Sigmoid colon (tissue), 6 donors: ENCODE measurements at regions not wholly inside any gene's neighbourhood (a gene's known extent, or its start where the extent isn't known, plus 50 kb on each side); places are given as distances from the start of the nearest gene placed in this dataset.

Source experiments
- DNase-seq: peaks from one replicate; pipeline ENCODE4 v3.0.0-alpha.2; 2019
- H3K27ac ChIP-seq, 4 donors: fragments of 200-600 bp; sonication (generic); one replicate each; pipeline ENCODE4 v1.5.1; 2016 to 2019; ENCODE audit warnings: mild to moderate bottlenecking in 1 of 4
- H3K27me3 ChIP-seq, 3 donors: fragments of 200-600 bp; sonication (generic); one replicate each; pipeline ENCODE4 v1.5.1; 2019; ENCODE audit warnings: mild to moderate bottlenecking in 1 of 3
- H3K36me3 ChIP-seq, 4 donors: fragments of 200-600 bp; sonication (generic); one replicate each; pipeline ENCODE4 v1.5.1; 2016 to 2019
- H3K4me1 ChIP-seq, 4 donors: fragments of 200-600 bp; sonication (generic); one replicate each; pipeline ENCODE4 v1.5.1; 2017 to 2019
- H3K4me3 ChIP-seq, 4 donors: fragments of 200-600 bp; sonication (generic); one replicate each; pipeline ENCODE4 v1.5.1; 2017 to 2019; ENCODE audit warnings: mild to moderate bottlenecking in 2 of 4, moderate library complexity in 1 of 4
- H3K9me3 ChIP-seq, 4 donors: fragments of 200-600 bp in 3 of 4; sonication (generic) in 3 of 4; one replicate each; pipeline versions ENCODE4 v1.5.1 to v1.6.1; 2013 to 2019
- EP300 ChIP-seq, 4 donors: sonication (generic); formaldehyde crosslinking; IDR thresholded peaks; one replicate each; pipeline ENCODE4 v1.6.1; 2017; ENCODE audit warnings: antibody characterized with exemption in 4 of 4
- POLR2A ChIP-seq, 2 donors: fragments of 450-650 bp; IDR thresholded peaks; one replicate each; pipeline ENCODE4 v1.6.1; 2016; ENCODE audit warnings: antibody characterized with exemption in 2 of 2, mild to moderate bottlenecking in 2 of 2, moderate library complexity in 2 of 2
- POLR2AphosphoS5 ChIP-seq, 4 donors: sonication (generic); formaldehyde crosslinking; IDR thresholded peaks; one replicate each; pipeline ENCODE4 v1.6.1; 2017; ENCODE audit warnings: antibody characterized with exemption in 4 of 4
- WGBS, 2 donors: extraction: QIAGEN DNeasy Blood & Tissue Kit; methylation state at CpG; one replicate each; pipeline ENCODE4 v1.1.7; 2013; 5-methylcytosine and 5-hydroxymethylcytosine counted together
- intact Hi-C: fragments of 100-400 bp; cut with DNase I; formaldehyde crosslinking; loops from one replicate; pipeline ENCODE4 v1.15.1; 2023
- TF ChIP-seq, protein P1 (sequence below), 4 experiments: fragments of 450-650 bp in 3 of 4; fragments of 200-600 bp in 1 of 4; IDR thresholded peaks; one replicate each; pipeline ENCODE4 v1.5.1; 2016 to 2019; ENCODE audit warnings: antibody characterized with exemption in 4 of 4, mild to moderate bottlenecking in 3 of 4, moderate library complexity in 2 of 4
- donor health status: healthy with polysubstance abuse.
- donor health status: healthy.

DNA sequence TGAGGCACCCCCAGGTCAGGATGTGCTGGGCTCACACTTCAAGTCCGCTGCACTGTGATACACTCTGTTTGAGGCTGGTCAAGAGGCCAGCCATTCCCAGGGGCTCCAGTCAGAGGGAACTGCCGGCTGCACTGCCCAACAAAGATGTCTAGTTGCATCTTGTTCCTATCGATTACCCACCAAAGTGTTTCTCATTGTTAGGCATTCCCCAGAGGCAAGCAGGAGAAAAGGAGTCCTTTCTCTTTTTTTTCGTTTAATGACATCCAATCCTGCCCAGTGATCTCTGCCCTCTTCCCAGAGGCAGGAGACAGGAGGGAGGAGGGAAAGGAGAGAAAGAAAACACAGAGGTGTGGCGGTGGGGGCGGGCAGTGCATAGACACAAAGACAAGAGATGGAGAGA lies 150.4 kb downstream of the OMA1 start:
- WGBS, 2 donors: 35 to 69% methylated on average over 6 of the region's 6 CpGs
- intact Hi-C loops: no loop called here
- Histone ChIP-seq H3K4me3 (no peak overlapping the region), H3K36me3 (no peaks in the 10 kb centered on the region), H3K27me3 (no peaks in the 10 kb centered on the region), H3K4me1 (peaks cover 0 to 17% (median 2%) of the 10 kb centered on the region in 4 donors), H3K27ac (no peak overlapping the region), H3K9me3 (no peaks in the 10 kb centered on the region)
- DNase-seq: no peak
- TF ChIP-seq POLR2AphosphoS5 (IDR thresholded peaks at IDR 0.05) (no peak), POLR2A (IDR thresholded peaks at IDR 0.05) (no peak), EP300 (IDR thresholded peaks at IDR 0.05) (no peak)
- TF ChIP-seq, protein P1, sequence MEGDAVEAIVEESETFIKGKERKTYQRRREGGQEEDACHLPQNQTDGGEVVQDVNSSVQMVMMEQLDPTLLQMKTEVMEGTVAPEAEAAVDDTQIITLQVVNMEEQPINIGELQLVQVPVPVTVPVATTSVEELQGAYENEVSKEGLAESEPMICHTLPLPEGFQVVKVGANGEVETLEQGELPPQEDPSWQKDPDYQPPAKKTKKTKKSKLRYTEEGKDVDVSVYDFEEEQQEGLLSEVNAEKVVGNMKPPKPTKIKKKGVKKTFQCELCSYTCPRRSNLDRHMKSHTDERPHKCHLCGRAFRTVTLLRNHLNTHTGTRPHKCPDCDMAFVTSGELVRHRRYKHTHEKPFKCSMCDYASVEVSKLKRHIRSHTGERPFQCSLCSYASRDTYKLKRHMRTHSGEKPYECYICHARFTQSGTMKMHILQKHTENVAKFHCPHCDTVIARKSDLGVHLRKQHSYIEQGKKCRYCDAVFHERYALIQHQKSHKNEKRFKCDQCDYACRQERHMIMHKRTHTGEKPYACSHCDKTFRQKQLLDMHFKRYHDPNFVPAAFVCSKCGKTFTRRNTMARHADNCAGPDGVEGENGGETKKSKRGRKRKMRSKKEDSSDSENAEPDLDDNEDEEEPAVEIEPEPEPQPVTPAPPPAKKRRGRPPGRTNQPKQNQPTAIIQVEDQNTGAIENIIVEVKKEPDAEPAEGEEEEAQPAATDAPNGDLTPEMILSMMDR (IDR thresholded peaks at IDR 0.05): no peak

DNA sequence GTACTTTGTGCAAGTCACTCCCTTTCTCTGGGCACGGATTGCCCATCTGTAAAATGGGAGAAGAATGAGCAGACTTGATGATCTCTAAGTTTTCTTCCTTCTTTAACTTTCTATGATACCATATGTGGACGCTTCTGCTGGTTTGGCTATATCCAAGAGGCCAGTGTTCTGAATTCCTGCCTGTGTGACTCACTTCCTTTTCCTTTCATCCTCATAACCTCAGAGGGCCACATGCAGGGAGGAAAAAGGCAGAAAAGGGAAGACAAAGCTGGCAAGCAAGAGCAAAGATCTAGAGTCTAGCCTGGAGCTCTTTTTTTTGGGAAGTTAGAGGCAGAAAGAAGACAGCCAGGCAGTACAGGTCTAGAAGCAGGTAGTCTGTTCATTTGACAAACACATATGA lies 151.2 kb downstream of the OMA1 start:
- TF ChIP-seq, protein P1 (IDR thresholded peaks at IDR 0.05): no peak
- no peak for TF ChIP-seq POLR2A (IDR thresholded peaks at IDR 0.05)
- intact Hi-C loops: no loop called here

DNA sequence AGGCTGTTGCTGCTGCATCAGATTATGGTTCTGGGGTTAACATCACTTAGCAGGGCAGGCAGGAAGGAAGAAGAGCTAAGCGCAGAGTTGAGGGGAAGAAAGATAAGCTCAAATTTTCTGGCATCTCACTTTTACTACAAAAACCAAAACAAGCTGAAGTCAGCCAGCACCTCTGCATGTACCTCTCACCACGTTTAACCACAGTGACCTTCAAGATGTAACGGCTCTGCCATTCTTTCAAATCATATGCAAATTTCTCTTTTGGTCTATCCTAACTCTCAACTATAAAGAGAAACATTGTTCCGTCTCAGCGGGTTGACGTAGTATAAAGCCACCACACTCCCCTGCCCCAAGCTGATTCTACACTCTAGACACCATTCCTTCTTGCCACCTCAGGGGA lies 154.4 kb downstream of the OMA1 start:
- Histone ChIP-seq H3K9me3 (no peaks in the 10 kb centered on the region), H3K27ac (no peak overlapping the region), H3K4me1 (peaks cover 0 to 15% (median 3%) of the 10 kb centered on the region in 4 donors), H3K27me3 (no peaks in the 10 kb centered on the region), H3K36me3 (no peaks in the 10 kb centered on the region), H3K4me3 (no peak overlapping the region)
- no peak for TF ChIP-seq POLR2A (IDR thresholded peaks at IDR 0.05)
- TF ChIP-seq, protein P1 (IDR thresholded peaks at IDR 0.05): no peak
- no peak for TF ChIP-seq EP300 (IDR thresholded peaks at IDR 0.05)
- no peak for TF ChIP-seq POLR2AphosphoS5 (IDR thresholded peaks at IDR 0.05)
- DNase-seq: no peak
- intact Hi-C loops: no loop called here
- WGBS, 2 donors: 62 to 71% methylated on average over 6 of the region's 6 CpGs

More for the DNA sequence above, 151.2 kb downstream of the OMA1 start:
- no peak for DNase-seq
- Histone ChIP-seq H3K4me1 (peaks cover 0 to 22% (median 3%) of the 10 kb centered on the region in 4 donors), H3K9me3 (no peaks in the 10 kb centered on the region), H3K27ac (no peak overlapping the region), H3K27me3 (no peaks in the 10 kb centered on the region), H3K36me3 (no peaks in the 10 kb centered on the region), H3K4me3 (no peak overlapping the region)
- WGBS, 2 donors: 53 to 69% methylated on average over 2 of the region's 2 CpGs

DNA sequence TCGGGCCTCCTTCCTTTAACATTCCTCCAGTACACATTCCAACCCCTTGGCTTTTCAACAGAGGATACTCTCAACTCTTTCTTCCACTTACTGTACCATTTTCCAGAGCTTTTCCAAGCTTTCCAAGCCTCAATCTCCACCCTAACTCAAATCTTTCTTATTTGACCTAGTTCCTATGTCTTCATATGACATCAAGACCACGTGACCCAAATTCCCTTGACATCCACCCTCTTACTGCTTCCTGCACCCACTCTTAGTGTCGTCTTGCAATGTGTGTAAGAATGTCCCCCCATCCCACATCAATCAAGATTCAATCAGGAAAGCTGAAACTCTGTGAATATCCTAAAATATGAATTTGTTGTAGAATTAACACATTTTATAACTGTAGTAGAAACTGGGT lies 155.0 kb downstream of the OMA1 start:
- no peaks in the 10 kb centered on the region for H3K27me3 ChIP-seq
- 73 to 77% methylated on average over 3 of the region's 3 CpGs for whole genome bisulfite sequencing, 2 donors
- TF ChIP-seq EP300 (IDR thresholded peaks at IDR 0.05) (no peak), POLR2A (IDR thresholded peaks at IDR 0.05) (no peak), POLR2AphosphoS5 (IDR thresholded peaks at IDR 0.05) (no peak)
- TF ChIP-seq, protein P1 (IDR thresholded peaks at IDR 0.05): no peak
- peaks cover 0 to 15% (median 3%) of the 10 kb centered on the region in 4 donors for H3K4me1 ChIP-seq
- DNase-seq: no peak
- H3K36me3 ChIP-seq: no peaks in the 10 kb centered on the region
- intact Hi-C loops: no loop called here
- no peak overlapping the region for H3K27ac ChIP-seq
- no peak overlapping the region for H3K4me3 ChIP-seq
- H3K9me3 ChIP-seq: no peaks in the 10 kb centered on the region

DNA sequence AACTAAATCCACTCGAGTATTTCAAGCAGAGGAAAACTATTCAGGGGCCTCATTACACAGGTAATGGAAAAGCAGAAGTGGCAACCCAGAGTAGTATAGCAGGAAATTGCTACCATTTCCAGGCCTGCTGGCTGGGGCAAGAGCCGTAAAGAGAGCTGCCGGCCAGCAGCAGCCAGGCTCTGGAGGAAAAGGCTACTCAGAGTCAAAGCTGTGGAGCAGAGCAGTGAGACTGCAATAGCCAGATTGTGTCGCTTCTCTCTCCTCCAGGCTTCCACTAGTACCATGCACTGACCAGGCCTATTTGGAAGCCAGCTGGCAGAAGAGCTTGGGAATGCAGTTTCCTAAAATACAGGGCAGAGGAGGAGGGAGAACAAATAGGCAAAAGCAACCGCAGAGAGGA lies 155.5 kb downstream of the OMA1 start:
- Histone ChIP-seq H3K36me3 (no peaks in the 10 kb centered on the region), H3K9me3 (no peaks in the 10 kb centered on the region), H3K27me3 (no peaks in the 10 kb centered on the region), H3K4me1 (peaks cover 0 to 15% (median 3%) of the 10 kb centered on the region in 4 donors), H3K4me3 (no peak overlapping the region), H3K27ac (no peak overlapping the region)
- intact Hi-C loops: no loop called here
- 51 to 69% methylated on average over 5 of the region's 5 CpGs for WGBS, 2 donors
- TF ChIP-seq POLR2A (IDR thresholded peaks at IDR 0.05) (no peak), POLR2AphosphoS5 (IDR thresholded peaks at IDR 0.05) (no peak), EP300 (IDR thresholded peaks at IDR 0.05) (no peak)
- TF ChIP-seq, protein P1 (IDR thresholded peaks at IDR 0.05): no peak
- DNase-seq: no peak
